ENCODE measurements at regions not wholly inside any gene's neighbourhood (a gene's known extent, or its start where the extent isn't known, plus 50 kb on each side); places are given as distances from the start of the nearest gene placed in this dataset.
"Not testable (repeated sequence)": the region's sequence is repeated elsewhere in the genome, so short reads cannot be mapped to it uniquely, and the experiment has no call there.

GRCh38 chr6:102910701-102911139 lies 1517.2 kb downstream of the GRIK2 start:
- not testable (repeated sequence) for DNase-seq (ENCODE audit: low read depth)

GRCh38 chr6:102907181-102907580 lies 1513.7 kb downstream of the GRIK2 start:
- DNase-seq (ENCODE audit: low read depth): no peak

- DNase-seq (ENCODE audit: low read depth): no peak
Measured at GRCh38 chr6:102902471-102902870, 1509.0 kb downstream of the GRIK2 start.

GRCh38 chr6:102895683-102896082 lies 1502.2 kb downstream of the GRIK2 start:
- DNase-seq (ENCODE audit: low read depth): no peak

- no peak for DNase-seq (ENCODE audit: low read depth)
Measured at GRCh38 chr6:102885165-102885564, 1491.7 kb downstream of the GRIK2 start.

GRCh38 chr6:102853249-102853955 lies 1459.9 kb downstream of the GRIK2 start:
- DNase-seq (ENCODE audit: low read depth): no peak

- no peak for DNase-seq (ENCODE audit: low read depth)
Measured at GRCh38 chr6:102848796-102849195, 1455.3 kb downstream of the GRIK2 start.

GRCh38 chr6:102848210-102848609 lies 1454.7 kb downstream of the GRIK2 start:
- no peak for DNase-seq (ENCODE audit: low read depth)

- DNase-seq (ENCODE audit: low read depth): no peak
Measured at GRCh38 chr6:102841060-102841459, 1447.6 kb downstream of the GRIK2 start.

GRCh38 chr6:102832021-102832420 lies 1438.5 kb downstream of the GRIK2 start:
- no peak for DNase-seq (ENCODE audit: low read depth)

GRCh38 chr6:102820098-102820497 lies 1426.6 kb downstream of the GRIK2 start:
- no peak for DNase-seq (ENCODE audit: low read depth)

GRCh38 chr6:102815207-102815606 lies 1421.7 kb downstream of the GRIK2 start:
- no peak for DNase-seq (ENCODE audit: low read depth)

GRCh38 chr6:102813489-102814275 lies 1420.2 kb downstream of the GRIK2 start:
- no peak for DNase-seq (ENCODE audit: low read depth)

- no peak for DNase-seq (ENCODE audit: low read depth)
Measured at GRCh38 chr6:102812242-102812641, 1418.7 kb downstream of the GRIK2 start.

- not testable (repeated sequence) for DNase-seq (ENCODE audit: low read depth)
Measured at GRCh38 chr6:102808944-102809505, 1415.5 kb downstream of the GRIK2 start.

GRCh38 chr6:102799051-102799450 lies 1405.5 kb downstream of the GRIK2 start:
- DNase-seq (ENCODE audit: low read depth): no peak

GRCh38 chr6:102798636-102799035 lies 1405.1 kb downstream of the GRIK2 start:
- no peak for DNase-seq (ENCODE audit: low read depth)

- DNase-seq (ENCODE audit: low read depth): no peak
Measured at GRCh38 chr6:102793752-102794151, 1400.2 kb downstream of the GRIK2 start.

GRCh38 chr6:102774326-102774725 lies 1380.8 kb downstream of the GRIK2 start:
- DNase-seq (ENCODE audit: low read depth): no peak

GRCh38 chr6:102773636-102774035 lies 1380.1 kb downstream of the GRIK2 start:
- DNase-seq (ENCODE audit: low read depth): no peak

GRCh38 chr6:102766963-102767362 lies 1373.5 kb downstream of the GRIK2 start:
- peak; percentile 26 for DNase-seq (ENCODE audit: low read depth)

GRCh38 chr6:102764317-102764716 lies 1370.8 kb downstream of the GRIK2 start:
- DNase-seq (ENCODE audit: low read depth): no peak

- DNase-seq (ENCODE audit: low read depth): no peak
Measured at GRCh38 chr6:102763891-102764290, 1370.4 kb downstream of the GRIK2 start.

Data from non-pigmented ciliary epithelial cell (primary cell).